Ovary (tissue), 7 donors: ENCODE measurements at regions not wholly inside any gene's neighbourhood (a gene's known extent, or its start where the extent isn't known, plus 50 kb on each side); places are given as distances from the start of the nearest gene placed in this dataset.

ENCODE experiments used
- DNase-seq, 5 donors: peaks; one replicate each; pipeline ENCODE4 v3.0.0-alpha.2; 2019 to 2020
- H3K27ac ChIP-seq, 2 donors: fragments of 200-600 bp; one replicate each; pipeline versions ENCODE4 v1.5.1 to v1.8.0; 2019 to 2022
- H3K27me3 ChIP-seq: fragments of 200-600 bp; one replicate; pipeline ENCODE4 v1.8.0; 2022
- H3K36me3 ChIP-seq: fragments of 200-600 bp; sonication (generic); one replicate; pipeline ENCODE4 v1.5.1; 2019
- H3K4me1 ChIP-seq: one replicate; pipeline ENCODE4 v1.8.1; 2013; ENCODE audit warnings: mild to moderate bottlenecking, moderate library complexity; ENCODE audit not compliant: insufficient read depth
- H3K4me3 ChIP-seq: fragments of 200-600 bp; sonication (generic); one replicate; pipeline ENCODE4 v1.5.1; 2017
- H3K9me3 ChIP-seq, 2 donors: fragments of 200-600 bp in 1 of 2; sonication (generic) in 1 of 2; one replicate each; pipeline versions ENCODE4 v1.5.1 to v1.8.1; 2013 to 2019; ENCODE audit warnings: mild to moderate bottlenecking in 1 of 2, moderate library complexity in 1 of 2
- CTCF ChIP-seq, 3 donors: fragments of 450-650 bp in 2 of 3; fragments of 200-600 bp in 1 of 3; IDR thresholded peaks; one replicate each; pipeline versions ENCODE4 v1.5.1 to v1.8.0; 2016 to 2022; ENCODE audit warnings: antibody characterized with exemption in 3 of 3, mild to moderate bottlenecking in 1 of 3
- EP300 ChIP-seq: sonication (generic); formaldehyde crosslinking; IDR thresholded peaks from one replicate; pipeline ENCODE4 v1.6.1; 2017; ENCODE audit warnings: antibody characterized with exemption
- POLR2A ChIP-seq: fragments of 450-650 bp; IDR thresholded peaks from one replicate; pipeline ENCODE4 v1.6.1; 2017; ENCODE audit warnings: antibody characterized with exemption, mild to moderate bottlenecking, moderate library complexity
- WGBS, 3 donors: extraction: QIAGEN DNeasy Blood & Tissue Kit in 1 of 3; methylation state at CpG; one replicate each; pipeline versions ENCODE4 v1.1.5 to v1.1.7; 2013 to 2017; 5-methylcytosine and 5-hydroxymethylcytosine counted together
- intact Hi-C, 4 donors: fragments of 100-400 bp; cut with DNase I; formaldehyde crosslinking; loops; one replicate each; pipeline versions ENCODE4 v1.11.0 to v1.15.1; 2022 to 2023
- donor health status: DM: no; HTN: no; CAD: no; lungs with moderate emphysema.
- donor health status: DM: no; HTN: no; CAD: no.
- donor health status: Bipolar disorder and iron deficiency.
- donor health status: DM: no; HTN: no; CAD: no.
- donor health status: DM: yes; HTN: yes; CAD: no.

DNA sequence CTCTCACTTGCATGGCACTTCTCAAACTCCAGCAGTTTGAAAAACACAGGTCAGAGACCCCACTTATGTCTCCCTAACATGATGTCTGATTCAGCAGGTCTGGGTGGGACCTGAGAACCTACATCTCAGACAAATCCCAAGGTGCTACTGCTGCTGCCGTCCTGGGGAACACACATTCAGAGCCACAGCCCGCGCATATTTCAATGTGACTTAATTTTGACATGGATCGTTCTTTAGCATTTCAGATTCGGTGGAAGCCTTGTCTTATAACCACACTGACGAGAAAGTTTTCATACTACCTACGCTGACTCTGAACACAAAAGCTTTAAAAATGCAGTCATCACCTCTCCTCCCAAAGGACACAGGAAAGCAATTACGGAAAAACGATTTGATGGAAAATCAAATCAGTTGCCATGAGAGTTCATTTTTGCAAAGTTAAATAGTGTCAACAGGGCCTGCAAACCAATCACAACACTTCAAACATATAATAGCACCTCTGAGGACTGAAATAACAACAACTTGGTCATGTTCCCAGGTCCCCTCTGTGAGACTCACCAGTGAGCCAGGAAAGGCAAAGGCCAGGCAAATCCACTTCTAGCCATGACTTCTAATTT lies 132.6 kb downstream of the SHANK2 start:
- no peaks in the 10 kb centered on the region for H3K27me3 ChIP-seq
- DNase-seq = no peak
- H3K36me3 ChIP-seq = no peaks in the 10 kb centered on the region
- no peak overlapping the region for H3K27ac ChIP-seq
- intact Hi-C loops = no loop called here
- no peaks in the 10 kb centered on the region for H3K9me3 ChIP-seq
- 74 to 85% (median 81%) methylated on average over 9 of the region's 9 CpGs for WGBS, 3 donors
- H3K4me3 ChIP-seq = no peak overlapping the region
- TF ChIP-seq POLR2A (no peak), EP300 (no peak), CTCF (IDR thresholded peaks at IDR 0.05) (no peak)
- no peaks in the 10 kb centered on the region for H3K4me1 ChIP-seq

GRCh38 chr11:71118671-71119250 lies 133.6 kb downstream of the SHANK2 start:
- intact Hi-C loops = no loop called here
- WGBS, 3 donors = 90 to 91% (median 90%) methylated on average over 20 of the region's 20 CpGs

DNA sequence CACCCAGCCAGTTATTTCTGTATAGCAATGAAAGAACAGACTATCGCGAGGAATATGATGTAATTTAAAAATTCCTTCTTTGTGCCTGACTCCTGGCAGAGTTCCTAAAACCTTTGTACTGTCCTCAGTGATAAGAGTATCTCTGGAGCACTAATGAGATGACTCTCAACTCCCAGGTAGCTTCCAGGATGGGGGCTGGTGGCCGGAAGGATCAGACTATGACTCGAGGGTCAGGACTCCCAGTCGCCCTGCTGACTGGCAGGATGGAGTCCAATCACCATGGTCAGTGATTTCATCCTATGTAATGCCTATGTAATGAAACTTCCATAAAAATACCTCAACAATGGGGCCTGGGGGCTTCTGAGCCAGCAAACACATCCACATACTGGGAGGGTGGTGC lies 135.1 kb downstream of the SHANK2 start:
- H3K4me3 ChIP-seq = no peak overlapping the region
- H3K27me3 ChIP-seq = no peaks in the 10 kb centered on the region
- 60 to 71% (median 63%) methylated on average over 5 of the region's 5 CpGs for WGBS, 3 donors
- no peaks in the 10 kb centered on the region for H3K4me1 ChIP-seq
- no peaks in the 10 kb centered on the region for H3K36me3 ChIP-seq
- no peaks in the 10 kb centered on the region for H3K9me3 ChIP-seq
- intact Hi-C loops = no loop called here
- H3K27ac ChIP-seq = no peak overlapping the region
- no peak for DNase-seq
- TF ChIP-seq CTCF (IDR thresholded peaks at IDR 0.05) (no peak), EP300 (no peak), POLR2A (no peak)

More at GRCh38 chr11:71118671-71119250, 133.6 kb downstream of the SHANK2 start:
- Histone ChIP-seq H3K27ac (no peak overlapping the region), H3K4me3 (no peak overlapping the region), H3K27me3 (no peaks in the 10 kb centered on the region), H3K4me1 (no peaks in the 10 kb centered on the region), H3K9me3 (no peaks in the 10 kb centered on the region), H3K36me3 (no peaks in the 10 kb centered on the region)
- TF ChIP-seq CTCF (IDR thresholded peaks at IDR 0.05) (no peak), POLR2A (no peak), EP300 (no peak)
- DNase-seq = no peak

DNA sequence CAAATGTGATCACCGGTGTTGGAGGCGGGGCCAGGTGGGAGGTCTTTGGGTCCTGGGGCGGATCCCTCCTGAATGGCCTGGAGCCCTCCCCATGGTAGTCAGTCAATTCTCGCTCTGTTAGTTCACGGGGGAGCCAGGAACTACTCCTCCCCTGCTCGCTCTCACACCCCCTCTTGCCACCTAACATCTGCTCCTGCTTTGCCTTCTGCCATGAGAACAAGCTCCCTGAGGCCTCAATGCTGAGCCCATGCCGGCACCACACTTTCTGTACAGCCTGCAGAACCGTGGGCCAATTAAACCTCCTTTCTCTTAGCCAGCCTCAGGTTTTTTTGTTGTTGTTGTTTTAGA lies 135.7 kb downstream of the SHANK2 start:
- H3K27ac ChIP-seq = no peak overlapping the region
- 79 to 83% (median 81%) methylated on average over 8 of the region's 8 CpGs for WGBS, 3 donors
- H3K4me1 ChIP-seq = no peaks in the 10 kb centered on the region
- H3K4me3 ChIP-seq = no peak overlapping the region
- H3K9me3 ChIP-seq = no peaks in the 10 kb centered on the region
- no peaks in the 10 kb centered on the region for H3K36me3 ChIP-seq
- TF ChIP-seq EP300 (no peak), POLR2A (no peak), CTCF (IDR thresholded peaks at IDR 0.05) (no peak)
- intact Hi-C loops = no loop called here
- no peak for DNase-seq
- no peaks in the 10 kb centered on the region for H3K27me3 ChIP-seq
